ENCODE measurements at regions not wholly inside any gene's neighbourhood (a gene's known extent, or its start where the extent isn't known, plus 50 kb on each side); places are given as distances from the start of the nearest gene placed in this dataset.
"Not testable (repeated sequence)": the region's sequence is repeated elsewhere in the genome, so short reads cannot be mapped to it uniquely, and the experiment has no call there.

DNA sequence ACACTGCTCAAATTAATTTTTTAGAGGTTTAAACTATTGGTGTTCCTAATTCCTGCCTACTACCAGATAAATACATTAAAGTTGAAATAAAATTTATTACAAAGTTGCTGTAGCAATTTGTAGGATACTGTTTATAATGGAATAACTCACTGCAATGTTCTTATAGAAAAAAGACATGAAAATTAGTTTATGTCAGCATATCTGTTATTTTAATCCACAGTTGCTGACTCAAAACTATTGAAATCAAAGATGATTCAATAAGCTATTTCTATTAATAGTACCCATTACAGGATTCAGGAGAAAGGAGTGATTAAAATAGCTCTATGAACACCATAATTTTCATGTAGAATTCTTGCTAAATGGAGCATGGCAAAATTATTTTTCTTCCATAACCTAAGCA lies 764.4 kb upstream of the NUDT12 start:
- no peak for DNase-seq

DNA sequence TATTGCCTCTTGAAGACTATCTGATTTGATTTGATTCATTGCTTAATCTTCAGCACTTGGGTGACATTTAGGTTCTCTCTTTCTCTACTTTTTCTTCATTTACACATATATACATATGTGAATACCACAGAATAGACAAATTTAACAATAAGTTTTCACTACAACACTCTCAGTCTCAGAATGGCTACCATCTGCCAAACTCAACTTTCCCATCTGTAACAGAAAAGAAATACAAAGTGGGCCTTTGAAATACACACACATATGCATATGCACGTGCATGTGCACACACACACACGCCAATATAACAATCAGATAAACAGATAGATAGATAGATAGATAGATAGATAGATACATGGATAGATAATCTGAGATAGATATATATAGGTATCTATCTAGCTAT lies 762.8 kb upstream of the NUDT12 start:
- DNase-seq = no peak

DNA sequence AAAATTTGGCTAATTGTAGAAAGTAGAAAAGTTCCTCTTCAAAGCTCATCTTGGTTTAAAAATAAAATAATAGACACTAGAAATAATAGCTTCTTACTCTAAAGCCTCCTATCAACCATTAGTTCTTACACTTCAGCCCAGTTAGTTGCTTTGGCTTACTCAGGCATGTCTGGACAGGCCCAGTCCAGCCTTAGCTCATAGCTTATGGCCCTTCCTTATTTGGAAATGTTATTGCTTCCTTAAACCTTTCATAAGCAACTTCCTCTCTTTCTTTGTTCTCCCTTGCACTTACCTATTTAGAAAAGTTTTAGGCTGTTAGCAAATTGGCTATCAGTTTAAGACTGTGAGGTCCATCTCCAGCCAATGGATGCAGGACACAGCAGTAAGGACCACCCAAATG lies 754.1 kb upstream of the NUDT12 start:
- DNase-seq = not testable (repeated sequence)

DNA sequence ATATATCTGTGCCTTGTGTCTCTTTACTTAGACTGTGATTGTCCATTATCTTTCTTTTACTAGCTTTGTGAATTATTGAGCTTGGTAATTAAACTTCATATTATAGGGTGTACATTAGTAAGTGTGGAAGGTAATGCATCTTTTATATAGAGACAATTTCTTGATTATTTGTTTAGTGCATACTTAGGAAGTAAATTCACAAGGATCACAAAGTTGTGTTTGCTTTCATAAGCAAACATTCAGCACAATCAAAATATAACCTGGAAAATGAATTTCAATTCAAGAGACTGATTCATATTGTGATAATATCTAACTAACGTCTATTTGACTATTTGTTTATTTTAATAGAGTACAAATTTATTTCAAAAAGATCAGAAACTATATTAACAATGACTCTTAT lies 749.9 kb upstream of the NUDT12 start:
- no peak for DNase-seq

DNA sequence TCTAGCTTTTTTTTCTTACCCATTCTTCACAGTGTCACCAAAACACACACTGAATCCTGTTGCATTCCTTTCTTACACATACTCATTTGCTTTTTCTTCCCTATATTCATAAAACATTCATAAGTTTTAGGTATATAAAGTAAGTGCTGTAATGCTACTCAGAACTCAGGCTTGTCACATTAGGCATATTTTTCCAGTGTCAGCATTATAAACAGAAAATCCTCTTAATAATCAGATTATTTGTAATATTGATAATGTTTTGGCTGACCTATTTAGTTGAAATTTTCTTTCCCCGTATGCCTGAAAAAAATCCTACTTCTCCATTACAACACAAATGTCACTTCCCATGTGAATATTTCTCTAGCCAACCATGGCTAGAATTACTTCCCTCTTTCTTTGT lies 743.0 kb upstream of the NUDT12 start:
- DNase-seq = no peak

DNA sequence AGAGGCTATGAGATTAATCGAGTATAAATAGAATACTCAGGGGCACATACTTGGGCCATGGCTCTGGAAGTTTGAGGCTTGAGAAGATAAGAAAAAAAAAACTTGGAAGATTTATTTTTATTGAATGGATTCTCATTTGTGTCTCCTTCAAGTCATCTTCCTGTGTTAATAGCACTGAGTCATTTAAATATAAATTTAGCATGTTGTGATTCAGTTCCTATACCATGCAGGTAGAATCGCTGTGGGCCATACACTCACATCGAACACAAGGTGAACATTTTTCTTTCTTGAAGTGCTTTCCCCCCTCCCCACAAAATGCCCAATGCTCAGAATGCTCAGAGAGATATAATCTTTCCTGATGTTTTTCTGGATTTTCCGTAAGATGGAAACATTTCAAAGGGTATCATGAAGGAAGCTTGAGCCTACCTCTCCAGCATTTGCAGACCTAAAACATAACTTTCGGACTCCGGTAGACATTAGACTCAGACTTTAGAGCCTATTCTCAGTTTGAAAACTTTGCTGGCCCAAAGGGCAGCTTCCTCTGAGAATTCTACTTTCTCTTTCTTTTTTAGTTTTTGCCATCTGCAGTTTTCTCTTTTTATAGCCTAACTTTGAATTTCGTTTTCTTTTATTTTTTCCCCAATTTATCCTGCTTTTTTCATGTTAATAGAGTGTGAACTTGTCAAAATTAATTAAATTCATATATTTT lies 737.6 kb upstream of the NUDT12 start:
- no peak for DNase-seq

DNA sequence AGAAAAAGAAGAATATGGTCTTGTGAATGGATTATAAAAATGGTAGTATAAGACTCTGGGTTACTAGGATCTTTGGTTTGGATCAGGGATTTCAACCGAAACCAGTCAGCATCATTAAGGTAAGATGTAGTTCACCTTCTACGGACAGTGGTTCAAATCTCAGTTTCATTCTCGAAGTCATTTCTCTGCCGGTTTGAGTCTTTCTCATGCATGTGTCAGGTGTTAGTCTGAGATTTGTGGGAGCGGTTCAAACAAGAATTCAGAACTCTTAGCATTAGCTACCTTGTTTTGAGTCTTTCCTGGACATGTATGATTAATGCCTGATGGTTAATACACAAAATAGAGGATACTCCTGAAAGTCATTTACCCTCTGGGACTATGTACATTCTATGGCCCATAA lies 735.9 kb upstream of the NUDT12 start:
- DNase-seq = no peak

DNA sequence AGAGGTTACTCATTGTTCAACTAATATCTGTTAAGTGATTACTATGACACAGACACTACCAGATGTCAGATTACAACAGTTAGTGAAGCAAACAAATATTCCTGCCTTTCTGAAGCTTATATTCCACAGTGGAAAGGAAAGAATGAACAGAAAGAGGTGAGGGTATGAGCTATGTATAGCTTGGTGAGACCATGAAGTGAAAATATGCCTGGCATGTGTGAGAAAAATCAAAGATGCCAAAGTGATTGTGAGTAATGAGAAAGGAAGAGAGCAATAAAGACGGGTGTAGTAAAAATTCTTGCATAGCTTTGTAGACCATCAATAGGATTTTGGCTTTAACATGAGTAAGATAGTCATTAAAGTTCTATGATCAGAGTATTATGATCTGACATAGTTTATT lies 734.5 kb upstream of the NUDT12 start:
- no peak for DNase-seq

DNA sequence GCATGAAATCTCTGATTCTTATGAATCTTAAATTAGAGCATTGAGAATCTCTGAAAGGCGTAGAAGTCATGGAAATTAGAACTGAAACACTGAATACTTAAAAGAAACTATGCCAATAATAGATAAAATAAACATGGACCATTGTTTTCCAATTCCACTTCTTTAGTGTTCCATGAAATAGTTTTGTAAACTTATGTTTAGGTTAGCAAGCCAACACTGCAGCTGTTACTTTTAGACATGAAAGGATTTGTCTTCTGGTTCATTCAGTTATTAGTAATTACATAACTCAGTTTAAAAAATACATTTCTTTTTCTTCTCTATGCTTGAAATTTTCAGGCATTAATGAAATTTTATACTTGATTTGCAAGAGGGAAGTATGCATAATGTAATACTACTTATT lies 733.4 kb upstream of the NUDT12 start:
- DNase-seq = no peak

DNA sequence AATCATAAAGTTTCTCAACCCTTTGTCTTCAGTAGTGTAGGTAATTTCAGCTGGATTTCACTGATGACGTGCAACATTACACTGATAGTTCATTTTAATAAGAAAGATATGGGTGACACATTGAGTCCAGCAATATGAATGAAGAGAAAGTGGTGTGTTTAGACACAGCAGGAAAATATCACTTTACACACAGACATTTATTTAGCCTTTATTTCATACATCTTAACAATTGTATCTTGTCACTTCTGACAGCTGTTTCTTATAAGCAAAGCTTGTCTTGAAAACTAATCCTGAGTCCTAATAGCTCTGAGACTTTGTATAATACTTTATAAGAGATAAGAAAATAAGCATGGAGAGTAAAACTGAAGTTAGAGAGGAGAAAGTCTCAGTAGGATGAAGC lies 720.5 kb upstream of the NUDT12 start:
- no peak for DNase-seq

DNA sequence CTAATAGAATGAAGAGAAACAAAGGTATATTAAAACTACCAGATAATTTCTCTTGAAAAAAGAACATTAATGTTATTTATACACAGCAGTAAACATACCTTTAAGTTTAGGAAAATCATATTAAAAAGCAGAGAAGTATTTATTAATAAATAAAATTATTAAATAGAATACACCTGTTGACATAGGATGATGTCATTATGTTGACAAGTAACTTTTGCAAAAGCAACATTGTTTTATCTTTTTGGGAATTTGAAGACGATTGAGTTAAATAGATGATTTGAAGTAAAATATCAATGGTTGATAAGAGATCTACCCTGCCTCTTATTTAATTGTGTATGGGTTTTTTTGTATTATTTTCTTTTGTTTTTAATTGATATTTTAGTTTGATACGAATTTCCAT lies 711.1 kb upstream of the NUDT12 start:
- no peak for DNase-seq

DNA sequence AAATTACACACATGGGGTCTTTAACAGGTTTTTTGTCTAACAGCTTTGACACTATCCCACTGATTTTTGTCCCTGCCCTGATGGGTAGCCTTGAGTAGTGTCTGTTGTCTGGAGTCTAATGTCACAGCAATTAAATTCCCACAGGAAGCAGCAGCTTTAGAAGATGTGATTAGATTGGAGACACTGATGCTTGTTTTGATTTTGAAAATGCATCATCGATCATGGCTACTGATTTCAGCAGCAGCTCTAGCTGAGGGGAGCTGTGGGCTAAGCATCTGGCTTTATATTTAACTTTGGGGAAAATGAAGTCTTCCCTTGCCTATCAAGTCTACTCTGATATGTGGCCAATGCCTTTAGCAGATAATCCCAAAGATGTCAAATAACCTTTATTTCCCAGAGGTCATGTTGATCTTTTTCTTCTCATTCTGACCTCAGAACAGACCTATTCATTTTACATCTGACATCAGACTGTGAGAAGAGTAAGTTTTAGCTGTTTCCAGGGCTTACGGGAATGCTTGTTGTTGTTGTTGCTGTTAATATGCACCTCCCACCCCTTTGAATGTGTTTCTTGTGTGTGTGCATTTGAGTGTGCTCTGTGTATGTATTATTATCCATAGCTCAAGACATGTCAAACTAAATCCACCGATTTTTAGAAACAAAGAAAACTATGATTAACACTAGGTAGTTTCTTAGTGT lies 704.9 kb upstream of the NUDT12 start:
- no peak for DNase-seq

DNA sequence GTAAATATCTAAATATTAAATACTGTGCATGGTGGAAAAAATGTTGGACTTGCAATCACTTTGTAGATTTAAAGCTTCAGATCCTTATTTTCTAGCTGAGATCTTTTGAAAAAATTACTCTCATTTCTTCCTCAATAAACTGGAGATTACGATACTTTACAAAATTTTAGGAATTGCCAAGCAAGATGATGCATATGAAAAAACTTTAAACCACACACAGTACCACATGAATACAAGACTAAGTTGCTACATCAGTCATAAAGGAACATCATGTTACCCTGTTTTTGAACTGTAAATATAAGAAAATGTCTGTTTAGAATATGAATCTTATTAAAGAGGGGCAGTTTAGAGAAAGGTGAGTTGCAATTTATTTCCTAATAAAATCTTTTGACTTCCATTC lies 703.6 kb upstream of the NUDT12 start:
- no peak for DNase-seq

DNA sequence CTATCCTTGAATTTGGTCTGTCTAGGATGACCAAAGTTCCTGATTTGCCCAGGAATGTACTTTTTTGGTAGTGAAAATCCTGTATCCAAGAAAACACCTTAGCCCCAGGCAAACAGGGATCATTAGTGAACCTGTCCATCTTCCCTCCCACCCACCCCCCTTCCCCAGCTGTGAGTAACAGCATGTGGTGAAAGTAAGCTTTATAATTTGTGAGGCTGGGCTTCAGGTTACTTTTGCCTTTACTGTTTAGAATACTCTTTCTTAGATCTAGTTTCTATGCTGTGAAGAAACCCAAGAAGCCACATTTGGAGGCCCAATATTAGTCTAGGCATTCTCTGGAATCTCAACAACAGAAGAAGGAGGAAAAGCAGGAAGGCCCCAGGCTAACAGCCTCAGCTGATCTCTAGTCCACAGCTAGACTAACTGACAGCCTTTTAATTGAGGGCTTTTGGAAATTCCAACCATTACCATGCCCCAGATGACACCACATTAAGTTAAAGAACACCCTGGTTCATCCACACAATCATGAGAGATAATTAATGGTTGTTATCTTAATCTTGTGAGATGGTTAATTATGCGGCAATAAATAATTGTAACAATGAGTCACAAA lies 703.0 kb upstream of the NUDT12 start:
- no peak for DNase-seq

DNA sequence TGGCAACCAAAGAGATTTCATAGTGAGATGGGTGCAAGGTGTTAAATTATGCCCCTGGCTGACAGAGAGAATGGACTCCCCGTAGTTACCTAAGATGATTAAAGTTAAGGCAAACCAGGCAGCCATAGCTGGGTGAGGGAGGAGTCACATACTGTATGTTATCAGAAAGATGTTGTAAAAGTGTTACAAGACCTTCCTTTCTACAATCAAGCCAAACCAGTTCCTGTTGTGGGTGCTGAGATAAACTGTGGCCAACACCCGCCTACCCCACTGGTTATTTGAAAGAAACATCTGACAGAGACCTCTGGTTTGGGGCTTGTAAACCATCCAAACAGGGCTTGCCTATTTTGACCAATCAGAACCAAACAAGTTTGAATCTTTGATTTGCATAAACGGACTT lies 684.7 kb upstream of the NUDT12 start:
- DNase-seq = no peak

DNA sequence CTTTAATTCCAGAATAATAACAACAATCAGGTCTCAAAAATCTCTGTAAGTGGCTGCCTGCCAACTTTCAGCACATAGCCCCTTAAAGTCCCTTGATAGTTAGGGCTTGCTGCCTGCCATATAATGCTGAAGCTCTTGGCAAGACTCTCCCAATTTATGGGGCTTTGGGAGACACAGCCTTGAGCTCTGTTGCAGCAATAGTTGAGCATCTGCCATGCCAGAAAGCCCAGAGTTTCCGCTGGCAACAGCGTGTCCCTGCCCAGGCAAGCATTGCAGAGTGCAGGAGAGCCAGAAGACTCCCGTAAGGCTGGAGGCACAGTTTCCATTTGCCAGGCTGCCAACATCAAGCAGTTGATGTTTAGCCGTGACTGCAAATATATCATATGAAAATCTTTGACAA lies 678.5 kb upstream of the NUDT12 start:
- DNase-seq = no peak

DNA sequence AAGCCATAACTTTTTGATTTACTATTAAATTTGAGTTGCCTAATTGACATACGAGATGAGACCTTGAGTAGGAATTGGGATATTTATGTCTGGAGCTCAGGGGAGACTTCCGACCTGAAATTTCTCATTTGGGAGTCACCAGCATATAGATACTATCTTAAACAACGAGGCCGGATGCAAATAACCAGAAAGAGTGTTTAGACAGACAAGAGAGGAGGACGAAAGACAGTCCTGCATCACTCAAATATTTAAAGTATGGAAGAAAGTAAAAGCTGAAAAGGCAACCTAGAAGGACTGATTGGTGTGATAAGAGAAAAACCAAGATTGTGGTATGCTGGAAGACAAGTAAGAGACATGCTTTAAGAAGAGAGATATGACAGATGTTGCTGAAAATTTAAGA lies 675.0 kb upstream of the NUDT12 start:
- DNase-seq = no peak

DNA sequence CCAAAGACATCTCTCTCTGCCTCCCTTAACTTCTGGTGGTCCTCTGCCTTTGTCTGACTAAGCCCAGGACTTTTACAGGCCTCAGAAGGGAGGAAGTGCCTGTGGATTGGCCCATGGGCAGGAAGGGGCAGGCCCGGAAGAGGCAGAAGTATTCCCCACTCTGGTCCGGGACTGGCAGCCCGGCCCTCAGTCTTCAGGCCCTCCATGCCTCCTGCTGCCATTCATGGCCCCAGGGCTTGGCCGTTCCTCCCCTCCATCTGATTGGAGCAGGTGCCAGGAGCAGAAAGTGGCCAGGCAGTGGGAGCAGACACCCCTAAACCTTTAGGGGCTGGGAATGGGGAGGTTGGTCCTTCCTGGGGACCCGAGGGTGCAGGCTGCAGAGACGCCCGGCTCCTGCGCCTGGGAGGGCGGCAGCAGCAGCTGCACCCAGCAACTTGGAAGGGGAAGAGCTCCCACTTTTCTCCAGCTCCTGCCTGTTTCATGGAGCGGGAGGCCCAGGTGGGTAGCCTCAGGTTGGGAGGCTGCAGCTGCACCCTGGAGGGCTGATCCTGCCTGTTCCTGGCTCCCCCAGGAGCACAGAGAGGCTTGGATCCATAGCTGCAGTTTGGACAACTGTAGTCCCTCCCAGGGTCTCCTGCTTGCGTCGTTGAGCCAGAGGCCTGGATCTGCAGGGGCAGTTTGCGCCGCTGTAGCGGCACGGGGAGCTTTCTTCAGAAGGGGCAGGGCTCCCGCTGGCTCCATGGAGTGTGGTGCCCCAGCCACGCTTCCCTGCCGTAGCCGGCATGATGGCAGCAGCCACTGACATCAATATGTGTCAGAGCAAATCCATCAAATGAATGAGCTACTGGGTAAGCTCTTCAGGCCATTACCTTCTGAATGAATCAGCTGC lies 661.5 kb upstream of the NUDT12 start:
- no peak for DNase-seq

DNA sequence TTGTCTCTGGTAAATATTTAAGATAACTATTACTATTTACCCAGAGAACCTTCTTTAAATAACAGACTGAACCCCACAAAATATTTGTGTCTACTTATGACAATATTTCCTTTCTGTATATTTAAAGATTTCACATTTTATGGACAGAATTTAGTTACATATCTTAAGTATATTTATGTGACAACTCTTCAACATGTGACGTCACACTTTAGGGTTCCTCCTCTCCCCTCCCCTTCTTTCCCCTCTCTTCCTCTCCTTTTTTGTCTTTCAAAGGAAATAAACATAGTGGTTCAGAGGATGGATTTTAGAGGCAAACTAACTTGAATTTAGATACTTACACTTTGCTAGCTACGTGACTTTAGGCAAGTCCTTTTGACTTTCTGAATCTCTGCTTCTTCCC lies 655.6 kb upstream of the NUDT12 start:
- DNase-seq = no peak

DNA sequence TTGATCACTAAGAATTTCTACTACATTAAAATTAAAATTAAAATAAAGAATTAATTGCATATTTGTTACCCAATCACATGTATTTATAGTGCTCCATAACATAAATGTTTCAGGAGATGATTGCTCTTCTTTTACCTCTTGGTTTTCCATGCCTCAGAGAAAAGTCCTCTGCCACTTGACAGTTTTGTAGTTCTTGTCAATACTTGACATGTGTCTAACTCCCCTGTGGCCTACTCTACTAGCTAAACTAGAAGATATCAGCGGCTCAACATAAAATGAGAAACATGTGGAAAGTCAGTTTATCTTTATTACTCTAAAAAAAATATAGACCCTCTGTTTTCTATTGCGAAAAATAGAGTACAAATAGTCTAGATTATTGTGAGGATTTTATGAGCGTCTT lies 650.6 kb upstream of the NUDT12 start:
- DNase-seq = no peak

DNA sequence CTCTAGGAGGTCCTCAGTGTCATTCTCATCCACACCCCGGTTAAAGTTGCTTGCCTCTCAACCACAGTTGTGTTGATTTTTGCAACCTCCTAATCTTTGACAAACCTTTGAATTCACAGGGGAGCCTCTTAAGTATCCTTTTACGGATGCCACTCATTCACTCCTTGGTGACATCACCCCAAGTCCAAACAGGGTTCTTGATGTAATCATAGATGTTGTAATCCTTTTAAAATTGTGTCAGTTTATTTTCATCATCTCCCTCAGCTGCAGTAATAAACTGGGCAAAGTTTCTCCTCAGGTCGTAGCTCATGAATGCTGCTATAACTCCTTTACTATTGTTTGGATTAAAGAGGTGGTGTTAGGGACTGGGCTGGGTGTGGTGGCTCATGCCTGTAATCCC lies 637.2 kb upstream of the NUDT12 start:
- no peak for DNase-seq

DNA sequence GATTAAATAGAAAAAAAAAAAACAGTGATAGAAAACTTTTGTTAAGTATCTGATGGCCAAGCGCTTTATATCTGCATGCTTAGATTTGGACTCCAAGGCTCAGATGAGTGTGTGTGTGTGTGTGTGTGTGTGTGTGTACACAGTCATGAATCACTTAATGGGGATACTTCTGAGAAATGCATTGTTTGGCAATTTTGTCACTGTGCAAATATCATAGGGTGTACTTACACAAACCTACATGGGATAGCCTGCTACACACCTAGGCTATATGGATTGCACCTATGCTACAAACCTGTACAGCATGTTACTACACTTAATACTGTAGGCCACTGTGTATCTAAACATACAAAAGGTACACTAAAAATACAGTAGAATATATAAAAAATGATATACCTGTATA lies 635.6 kb upstream of the NUDT12 start:
- DNase-seq = no peak

DNA sequence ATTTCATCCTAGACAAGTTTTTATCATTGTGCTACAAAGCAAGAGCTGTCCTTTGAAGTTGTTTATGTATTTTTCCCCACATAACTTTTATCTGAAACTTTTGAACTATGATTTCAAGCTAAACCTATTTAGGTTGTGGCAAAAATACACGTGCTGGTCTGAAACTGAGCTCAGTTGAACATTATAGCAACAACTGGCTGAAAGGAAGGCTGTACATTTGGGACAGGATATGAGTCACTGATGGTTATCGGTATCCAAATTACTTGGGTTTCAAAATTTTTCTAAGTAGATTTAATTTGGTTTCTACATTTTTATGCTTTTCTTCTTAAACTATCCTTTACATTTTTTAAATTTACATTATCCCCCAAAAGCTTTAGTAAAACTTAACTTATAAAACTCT lies 627.3 kb upstream of the NUDT12 start:
- DNase-seq = no peak

DNA sequence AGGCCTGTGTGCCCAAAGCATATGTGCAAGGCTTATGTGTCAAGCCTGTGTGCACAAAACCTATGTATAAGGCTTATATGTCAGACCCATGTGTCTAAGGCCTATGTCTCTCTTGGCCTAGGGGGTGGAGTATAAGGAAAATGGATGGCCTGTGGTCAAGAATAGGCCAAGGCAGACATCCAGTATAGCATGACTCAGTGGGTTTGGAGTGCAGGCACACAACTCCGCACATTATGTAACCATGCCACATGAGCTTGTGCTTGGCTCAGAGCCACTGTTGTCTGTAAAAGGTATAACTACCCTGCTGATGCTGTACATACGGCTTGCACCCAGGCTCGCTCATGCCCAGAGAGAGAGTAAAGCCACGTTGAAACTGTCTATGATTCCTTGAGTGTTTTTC lies 626.4 kb upstream of the NUDT12 start:
- no peak for DNase-seq
